H9 (cell line): ENCODE measurements at regions not wholly inside any gene's neighbourhood (a gene's known extent, or its start where the extent isn't known, plus 50 kb on each side); places are given as distances from the start of the nearest gene placed in this dataset.

ENCODE experiments used
- DNase-seq: peaks from one replicate; pipeline ENCODE4 v3.0.0-alpha.2; 2017
- H2AFZ ChIP-seq: one replicate; pipeline ENCODE4 v1.6.1; 2013; ENCODE audit warnings: mild to moderate bottlenecking, low read length, control low read depth, moderate library complexity
- H2AK5ac ChIP-seq: 2 replicates; pipeline ENCODE4 v1.6.1; 2013; ENCODE audit warnings: low read length, control low read depth, mixed read lengths; ENCODE audit not compliant: insufficient read length
- H2BK120ac ChIP-seq: one replicate; pipeline ENCODE4 v1.6.1; 2013; ENCODE audit warnings: low read depth, mild to moderate bottlenecking, low read length, control low read depth, inconsistent platforms; ENCODE audit not compliant: poor library complexity, severe bottlenecking
- H2BK12ac ChIP-seq: 2 replicates; pipeline ENCODE4 v1.6.1; 2013; ENCODE audit warnings: low read length, control low read depth, mixed read lengths, low read depth; ENCODE audit not compliant: insufficient read length
- H2BK15ac ChIP-seq: 2 replicates; pipeline ENCODE4 v1.6.1; 2013; ENCODE audit warnings: low read depth, low read length, control low read depth
- H2BK20ac ChIP-seq: one replicate; pipeline ENCODE4 v1.6.1; 2013; ENCODE audit warnings: low read depth, mild to moderate bottlenecking, low read length, control low read depth, inconsistent platforms; ENCODE audit not compliant: poor library complexity, severe bottlenecking
- H2BK5ac ChIP-seq: 2 replicates; pipeline ENCODE4 v1.6.1; 2013; ENCODE audit warnings: low read length, control low read depth, mixed read lengths; ENCODE audit not compliant: insufficient read length
- H3K14ac ChIP-seq: 2 replicates; pipeline ENCODE4 v1.6.1; 2013; ENCODE audit warnings: low read length, control low read depth; ENCODE audit not compliant: insufficient read depth
- H3K18ac ChIP-seq: 2 replicates; pipeline ENCODE4 v1.6.1; 2013; ENCODE audit warnings: low read depth, mild to moderate bottlenecking, mixed read lengths, low read length, control low read depth; ENCODE audit not compliant: insufficient read length
- H3K23ac ChIP-seq: 2 replicates; pipeline ENCODE4 v1.6.1; 2013; ENCODE audit warnings: low read length, control low read depth, mixed read lengths, low read depth; ENCODE audit not compliant: insufficient read length
- H3K23me2 ChIP-seq: 2 replicates; pipeline ENCODE4 v1.6.1; 2013; ENCODE audit warnings: low read depth, mild to moderate bottlenecking, mixed read lengths, low read length, control low read depth; ENCODE audit not compliant: insufficient read length, poor library complexity, severe bottlenecking
- H3K27ac ChIP-seq: 2 replicates; pipeline ENCODE4 v1.5.1; 2013; ENCODE audit warnings: low read length, control low read depth, mixed read lengths, low read depth; ENCODE audit not compliant: insufficient read length
- H3K27me3 ChIP-seq: 2 replicates; pipeline ENCODE4 v1.6.1; 2013; ENCODE audit warnings: low read length, control low read depth, inconsistent platforms; ENCODE audit not compliant: insufficient read depth
- H3K4ac ChIP-seq: 2 replicates; pipeline ENCODE4 v1.6.1; 2013; ENCODE audit warnings: low read depth, mild to moderate bottlenecking, control low read depth, inconsistent platforms, low read length, moderate library complexity
- H3K4me1 ChIP-seq: 2 replicates; pipeline ENCODE4 v1.6.1; 2013; ENCODE audit warnings: low read length, control low read depth, inconsistent platforms; ENCODE audit not compliant: insufficient read depth
- H3K4me2 ChIP-seq: 2 replicates; pipeline ENCODE4 v1.6.1; 2013; ENCODE audit warnings: low read length, control low read depth, mixed read lengths; ENCODE audit not compliant: insufficient read length, insufficient read depth
- H3K56ac ChIP-seq: 2 replicates; pipeline ENCODE4 v1.6.1; 2013; ENCODE audit warnings: low read depth, mild to moderate bottlenecking, mixed read lengths, low read length, control low read depth; ENCODE audit not compliant: insufficient read length
- H3K79me1 ChIP-seq: 2 replicates; pipeline ENCODE4 v1.6.1; 2013; ENCODE audit warnings: low read depth, mild to moderate bottlenecking, moderate library complexity, low read length, control low read depth, inconsistent platforms; ENCODE audit not compliant: insufficient read depth, poor library complexity, severe bottlenecking
- H3K79me2 ChIP-seq: 2 replicates; pipeline ENCODE4 v1.6.1; 2013; ENCODE audit warnings: low read length, control low read depth, inconsistent platforms; ENCODE audit not compliant: insufficient read depth
- H3K9ac ChIP-seq: 2 replicates; pipeline ENCODE4 v1.6.1; 2013; ENCODE audit warnings: low read length, control low read depth, mixed read lengths; ENCODE audit not compliant: insufficient read length; ENCODE audit errors: extremely low read depth
- H3K9me3 ChIP-seq: one replicate; pipeline ENCODE4 v1.6.1; 2013; ENCODE audit warnings: low read depth, low read length, inconsistent platforms; ENCODE audit not compliant: control insufficient read depth
- H3T11ph ChIP-seq: one replicate; pipeline ENCODE4 v1.6.1; 2013; ENCODE audit warnings: mild to moderate bottlenecking, low read length, control low read depth, inconsistent platforms
- H4K20me1 ChIP-seq: one replicate; pipeline ENCODE4 v1.6.1; 2013; ENCODE audit not compliant: control insufficient read depth, insufficient read length, insufficient read depth
- H4K5ac ChIP-seq: 2 replicates; pipeline ENCODE4 v1.6.1; 2013; ENCODE audit warnings: low read depth, mild to moderate bottlenecking, mixed read lengths, low read length, control low read depth; ENCODE audit not compliant: insufficient read length
- H4K8ac ChIP-seq: replicated peaks from 2 replicates; pipeline ENCODE4 v1.6.1; 2013; ENCODE audit warnings: low read length, control low read depth, mixed read lengths, low read depth; ENCODE audit not compliant: insufficient read length
- H4K91ac ChIP-seq: 2 replicates; pipeline ENCODE4 v1.6.1; 2013; ENCODE audit warnings: low read depth, mild to moderate bottlenecking, moderate library complexity, mixed read lengths, low read length, control low read depth; ENCODE audit not compliant: insufficient read length
- H3K27ac Mint-ChIP-seq, 3 experiments: 2 replicates in 2 of 3; 3 replicates in 1 of 3; pipeline ENCODE4 v1.8.0; 2020 to 2021; ENCODE audit warnings: mixed read lengths in 3 of 3, mild to moderate bottlenecking in 1 of 3, moderate library complexity in 1 of 3
- H3K27me3 Mint-ChIP-seq: 2 replicates; pipeline ENCODE4 v1.8.0; 2021; ENCODE audit warnings: low read depth, mild to moderate bottlenecking, moderate library complexity, mixed read lengths
- H3K36me3 Mint-ChIP-seq, 3 experiments: 2 replicates in 2 of 3; 3 replicates in 1 of 3; pipeline ENCODE4 v1.8.0; 2020 to 2021; ENCODE audit warnings: low read depth in 3 of 3, mixed read lengths in 3 of 3; ENCODE audit not compliant: insufficient read depth in 1 of 3
- H3K4me1 Mint-ChIP-seq, 2 experiments: 2 replicates each; pipeline ENCODE4 v1.8.0; 2020; ENCODE audit warnings: mixed read lengths in 2 of 2
- H3K4me3 Mint-ChIP-seq, 2 experiments: 2 replicates in 1 of 2; 3 replicates in 1 of 2; pipeline ENCODE4 v1.8.0; 2020 to 2021; ENCODE audit warnings: mild to moderate bottlenecking in 2 of 2, mixed read lengths in 2 of 2, moderate library complexity in 1 of 2
- H3K9me3 Mint-ChIP-seq, 2 experiments: 2 replicates in 1 of 2; 3 replicates in 1 of 2; pipeline ENCODE4 v1.8.0; 2020; ENCODE audit warnings: mild to moderate bottlenecking in 2 of 2, mixed read lengths in 2 of 2, moderate library complexity in 1 of 2
- TF ChIP-seq, protein P1 (sequence below): fragments of 200-600 bp; sonication (generic); conservative IDR thresholded peaks from 3 replicates; pipeline ENCODE4 v1.8.0; 2021; ENCODE audit warnings: antibody characterized with exemption, mild to moderate bottlenecking

DNA sequence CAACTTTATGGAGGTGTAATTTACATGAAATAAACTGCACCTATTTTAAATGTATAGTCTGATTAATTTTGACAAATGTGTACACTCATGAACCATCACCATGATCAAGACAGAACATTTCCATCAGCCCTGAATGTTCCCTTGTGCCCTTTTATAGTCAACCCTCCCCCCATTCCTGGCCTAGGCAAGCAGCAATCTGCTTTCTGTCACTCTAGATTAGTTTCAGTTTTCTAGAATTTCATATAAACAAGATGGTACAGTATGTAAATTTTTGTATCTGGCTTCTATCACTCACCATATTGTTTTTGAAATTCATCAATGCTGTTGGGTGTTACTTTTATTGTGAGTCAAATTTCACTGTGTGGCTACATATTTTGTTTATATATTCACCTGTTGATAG is 234.2 kb upstream of the RPS6KA3 start:
- Mint-ChIP-seq H3K4me3 (no peak overlapping the region), H3K27me3 (no peaks in the 10 kb centered on the region), H3K36me3 (no peaks in the 10 kb centered on the region), H3K27ac (no peak overlapping the region), H3K9me3 (peaks cover 24 to 60% of the 10 kb centered on the region in 2 experiments), H3K4me1 (no peaks in the 10 kb centered on the region)
- Histone ChIP-seq H2BK120ac (no peak overlapping the region), H4K91ac (no peak overlapping the region), H3T11ph (no peak overlapping the region), H2BK15ac (no peak overlapping the region), H3K4me2 (no peak overlapping the region), H3K4ac (no peak overlapping the region), H3K79me2 (no peaks in the 10 kb centered on the region), H3K9ac (no peak overlapping the region), H3K79me1 (no peaks in the 10 kb centered on the region), H3K18ac (no peak overlapping the region), H4K8ac (no peak overlapping the region), H3K27me3 (no peaks in the 10 kb centered on the region), H4K20me1 (no peaks in the 10 kb centered on the region), H2AFZ (no peak overlapping the region), H2BK20ac (no peak overlapping the region), H3K23me2 (no peaks in the 10 kb centered on the region), H3K14ac (no peak overlapping the region), H4K5ac (no peak overlapping the region), H3K27ac (no peak overlapping the region), H3K23ac (no peak overlapping the region), H3K9me3 (peaks cover 12% of the 10 kb centered on the region), H2BK12ac (no peak overlapping the region), H2AK5ac (no peak overlapping the region), H2BK5ac (no peak overlapping the region), H3K4me1 (no peaks in the 10 kb centered on the region), H3K56ac (no peak overlapping the region)
- DNase-seq: no peak
- TF ChIP-seq, protein P1, sequence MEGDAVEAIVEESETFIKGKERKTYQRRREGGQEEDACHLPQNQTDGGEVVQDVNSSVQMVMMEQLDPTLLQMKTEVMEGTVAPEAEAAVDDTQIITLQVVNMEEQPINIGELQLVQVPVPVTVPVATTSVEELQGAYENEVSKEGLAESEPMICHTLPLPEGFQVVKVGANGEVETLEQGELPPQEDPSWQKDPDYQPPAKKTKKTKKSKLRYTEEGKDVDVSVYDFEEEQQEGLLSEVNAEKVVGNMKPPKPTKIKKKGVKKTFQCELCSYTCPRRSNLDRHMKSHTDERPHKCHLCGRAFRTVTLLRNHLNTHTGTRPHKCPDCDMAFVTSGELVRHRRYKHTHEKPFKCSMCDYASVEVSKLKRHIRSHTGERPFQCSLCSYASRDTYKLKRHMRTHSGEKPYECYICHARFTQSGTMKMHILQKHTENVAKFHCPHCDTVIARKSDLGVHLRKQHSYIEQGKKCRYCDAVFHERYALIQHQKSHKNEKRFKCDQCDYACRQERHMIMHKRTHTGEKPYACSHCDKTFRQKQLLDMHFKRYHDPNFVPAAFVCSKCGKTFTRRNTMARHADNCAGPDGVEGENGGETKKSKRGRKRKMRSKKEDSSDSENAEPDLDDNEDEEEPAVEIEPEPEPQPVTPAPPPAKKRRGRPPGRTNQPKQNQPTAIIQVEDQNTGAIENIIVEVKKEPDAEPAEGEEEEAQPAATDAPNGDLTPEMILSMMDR: no peak
